ENCODE measurements at regions not wholly inside any gene's neighbourhood (a gene's known extent, or its start where the extent isn't known, plus 50 kb on each side); places are given as distances from the start of the nearest gene placed in this dataset.

DNA sequence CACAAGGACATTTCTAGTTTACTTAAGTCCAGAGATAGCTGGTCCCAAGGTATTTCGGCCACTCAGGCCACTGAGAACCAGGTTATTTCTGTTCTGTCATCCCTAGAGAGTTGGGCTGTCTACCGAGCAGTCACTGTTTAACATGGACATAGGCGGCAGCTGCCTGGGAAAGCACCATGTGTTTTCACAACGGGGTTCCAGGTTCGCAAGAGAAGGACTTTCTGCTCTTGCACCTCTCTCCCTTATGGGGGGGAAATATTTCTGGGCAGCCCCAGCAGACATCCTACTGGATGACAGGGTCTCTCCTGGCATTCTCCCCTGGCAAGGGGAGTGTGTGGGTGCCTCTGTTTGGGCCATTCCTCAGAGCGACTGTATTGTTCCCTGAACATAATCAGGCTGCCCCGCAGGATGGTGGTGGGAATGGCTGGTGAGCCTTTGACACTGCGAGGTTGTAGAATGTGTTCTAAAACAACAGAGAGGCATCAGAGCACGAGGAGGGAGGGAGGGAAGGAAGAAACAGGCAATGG, 64.4 kb upstream of the DUSP22 start:
- H3K36me3 ChIP-seq (ENCODE audit: control insufficient read depth in 4 of 4, insufficient read depth in 3 of 4, low read depth in 1 of 4, low read length in 3 of 4) = no peaks in the 10 kb centered on the region
- H3K9me3 ChIP-seq (ENCODE audit: control insufficient read depth in 4 of 4, low read length in 3 of 4) = no peaks in the 10 kb centered on the region
- DNase-seq (ENCODE audit: low spot score) = no peak
- no peak overlapping the region for H3K27ac ChIP-seq (ENCODE audit: low read depth in 1 of 2, low read length in 2 of 2)
- no peak overlapping the region for H3K9ac ChIP-seq (ENCODE audit: low read depth in 1 of 2, low read length in 2 of 2)
- no peak overlapping the region for H3K4me3 ChIP-seq (ENCODE audit: low read depth in 1 of 3, low read length in 3 of 3)
- no peaks in the 10 kb centered on the region for H3K27me3 ChIP-seq (ENCODE audit: control insufficient read depth in 4 of 4, insufficient read depth in 4 of 4, low read length in 3 of 4)
- H3K4me1 ChIP-seq (ENCODE audit: control insufficient read depth in 4 of 4, insufficient read depth in 4 of 4, low read length in 3 of 4) = no peaks in the 10 kb centered on the region
- no peak for TF ChIP-seq RXRA (IDR thresholded peaks at IDR 0.05)
- TF ChIP-seq RAD21 (IDR thresholded peaks at IDR 0.05) = no peak
- no peak for TF ChIP-seq HNF4G (IDR thresholded peaks at IDR 0.05)
- TF ChIP-seq JUND (IDR thresholded peaks at IDR 0.05) = no peak
- no peak for TF ChIP-seq EGR1 (IDR thresholded peaks at IDR 0.05; ENCODE audit: low read depth in 2 of 2)
- TF ChIP-seq FOXA2 (IDR thresholded peaks at IDR 0.05) = no peak
- TF ChIP-seq, protein P1, sequence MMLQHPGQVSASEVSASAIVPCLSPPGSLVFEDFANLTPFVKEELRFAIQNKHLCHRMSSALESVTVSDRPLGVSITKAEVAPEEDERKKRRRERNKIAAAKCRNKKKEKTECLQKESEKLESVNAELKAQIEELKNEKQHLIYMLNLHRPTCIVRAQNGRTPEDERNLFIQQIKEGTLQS (IDR thresholded peaks at IDR 0.05) = no peak
- TF ChIP-seq, protein P2, sequence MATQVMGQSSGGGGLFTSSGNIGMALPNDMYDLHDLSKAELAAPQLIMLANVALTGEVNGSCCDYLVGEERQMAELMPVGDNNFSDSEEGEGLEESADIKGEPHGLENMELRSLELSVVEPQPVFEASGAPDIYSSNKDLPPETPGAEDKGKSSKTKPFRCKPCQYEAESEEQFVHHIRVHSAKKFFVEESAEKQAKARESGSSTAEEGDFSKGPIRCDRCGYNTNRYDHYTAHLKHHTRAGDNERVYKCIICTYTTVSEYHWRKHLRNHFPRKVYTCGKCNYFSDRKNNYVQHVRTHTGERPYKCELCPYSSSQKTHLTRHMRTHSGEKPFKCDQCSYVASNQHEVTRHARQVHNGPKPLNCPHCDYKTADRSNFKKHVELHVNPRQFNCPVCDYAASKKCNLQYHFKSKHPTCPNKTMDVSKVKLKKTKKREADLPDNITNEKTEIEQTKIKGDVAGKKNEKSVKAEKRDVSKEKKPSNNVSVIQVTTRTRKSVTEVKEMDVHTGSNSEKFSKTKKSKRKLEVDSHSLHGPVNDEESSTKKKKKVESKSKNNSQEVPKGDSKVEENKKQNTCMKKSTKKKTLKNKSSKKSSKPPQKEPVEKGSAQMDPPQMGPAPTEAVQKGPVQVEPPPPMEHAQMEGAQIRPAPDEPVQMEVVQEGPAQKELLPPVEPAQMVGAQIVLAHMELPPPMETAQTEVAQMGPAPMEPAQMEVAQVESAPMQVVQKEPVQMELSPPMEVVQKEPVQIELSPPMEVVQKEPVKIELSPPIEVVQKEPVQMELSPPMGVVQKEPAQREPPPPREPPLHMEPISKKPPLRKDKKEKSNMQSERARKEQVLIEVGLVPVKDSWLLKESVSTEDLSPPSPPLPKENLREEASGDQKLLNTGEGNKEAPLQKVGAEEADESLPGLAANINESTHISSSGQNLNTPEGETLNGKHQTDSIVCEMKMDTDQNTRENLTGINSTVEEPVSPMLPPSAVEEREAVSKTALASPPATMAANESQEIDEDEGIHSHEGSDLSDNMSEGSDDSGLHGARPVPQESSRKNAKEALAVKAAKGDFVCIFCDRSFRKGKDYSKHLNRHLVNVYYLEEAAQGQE (IDR thresholded peaks at IDR 0.05) = no peak
- WGBS = 90% methylated on average over 9 of the region's 9 CpGs

DNA sequence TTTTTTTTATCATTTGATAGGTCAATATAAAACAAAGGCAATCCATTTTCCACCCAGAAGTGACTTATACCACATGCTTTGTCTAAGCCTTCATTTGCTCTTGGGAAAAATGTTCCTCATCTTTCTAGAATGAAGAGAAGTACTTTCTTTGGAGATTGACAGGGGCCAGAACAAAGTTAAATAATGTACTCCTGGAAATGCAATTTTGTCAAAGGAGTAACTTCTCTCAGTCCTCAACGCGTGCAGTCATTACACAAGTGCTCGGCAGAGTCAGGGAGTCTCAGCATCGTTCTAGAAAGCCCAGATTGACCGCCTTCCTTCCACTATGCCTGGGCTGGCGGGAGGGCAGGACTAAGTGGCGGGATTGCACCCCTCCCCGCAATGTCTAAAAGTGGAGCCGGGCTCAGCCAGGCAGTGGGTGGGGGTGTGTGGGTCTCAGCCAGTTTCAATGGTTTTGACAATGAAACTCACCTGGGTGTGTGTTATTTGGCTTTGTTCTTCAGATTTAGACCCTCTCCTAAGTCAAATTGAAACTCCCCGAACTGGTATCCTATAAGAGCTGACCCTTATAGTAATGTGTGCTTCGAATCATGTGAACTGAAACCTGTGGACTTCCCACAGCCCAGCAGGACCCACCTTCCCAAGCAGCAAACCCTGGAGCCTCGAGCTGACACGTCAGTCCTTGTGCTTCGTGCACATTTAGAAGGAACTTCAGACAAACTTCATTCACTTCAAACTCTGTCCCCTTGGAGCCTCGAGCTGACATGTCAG, 63.2 kb upstream of the DUSP22 start:
- TF ChIP-seq SP1 (IDR thresholded peaks at IDR 0.05) (no peak), TAF1 (conservative IDR thresholded peaks at IDR 0.05) (no peak), FOXA2 (IDR thresholded peaks at IDR 0.05) (no peak)
- TF ChIP-seq, protein P1 (IDR thresholded peaks at IDR 0.05) = no peak
- TF ChIP-seq, protein P2 (IDR thresholded peaks at IDR 0.05) = no peak
- TF ChIP-seq, protein P3, sequence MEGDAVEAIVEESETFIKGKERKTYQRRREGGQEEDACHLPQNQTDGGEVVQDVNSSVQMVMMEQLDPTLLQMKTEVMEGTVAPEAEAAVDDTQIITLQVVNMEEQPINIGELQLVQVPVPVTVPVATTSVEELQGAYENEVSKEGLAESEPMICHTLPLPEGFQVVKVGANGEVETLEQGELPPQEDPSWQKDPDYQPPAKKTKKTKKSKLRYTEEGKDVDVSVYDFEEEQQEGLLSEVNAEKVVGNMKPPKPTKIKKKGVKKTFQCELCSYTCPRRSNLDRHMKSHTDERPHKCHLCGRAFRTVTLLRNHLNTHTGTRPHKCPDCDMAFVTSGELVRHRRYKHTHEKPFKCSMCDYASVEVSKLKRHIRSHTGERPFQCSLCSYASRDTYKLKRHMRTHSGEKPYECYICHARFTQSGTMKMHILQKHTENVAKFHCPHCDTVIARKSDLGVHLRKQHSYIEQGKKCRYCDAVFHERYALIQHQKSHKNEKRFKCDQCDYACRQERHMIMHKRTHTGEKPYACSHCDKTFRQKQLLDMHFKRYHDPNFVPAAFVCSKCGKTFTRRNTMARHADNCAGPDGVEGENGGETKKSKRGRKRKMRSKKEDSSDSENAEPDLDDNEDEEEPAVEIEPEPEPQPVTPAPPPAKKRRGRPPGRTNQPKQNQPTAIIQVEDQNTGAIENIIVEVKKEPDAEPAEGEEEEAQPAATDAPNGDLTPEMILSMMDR (IDR thresholded peaks at IDR 0.05; ENCODE audit: low read depth, low read length, missing input control) = no peak
- Histone ChIP-seq H3K9me3 (ENCODE audit: control insufficient read depth in 4 of 4, low read length in 3 of 4) (no peaks in the 10 kb centered on the region), H3K27ac (ENCODE audit: low read depth in 1 of 2, low read length in 2 of 2) (no peak overlapping the region), H3K36me3 (ENCODE audit: control insufficient read depth in 4 of 4, insufficient read depth in 3 of 4, low read depth in 1 of 4, low read length in 3 of 4) (no peaks in the 10 kb centered on the region), H3K4me1 (ENCODE audit: control insufficient read depth in 4 of 4, insufficient read depth in 4 of 4, low read length in 3 of 4) (no peaks in the 10 kb centered on the region), H3K27me3 (ENCODE audit: control insufficient read depth in 4 of 4, insufficient read depth in 4 of 4, low read length in 3 of 4) (no peaks in the 10 kb centered on the region), H3K4me3 (ENCODE audit: low read depth in 1 of 3, low read length in 3 of 3) (no peak overlapping the region), H3K9ac (ENCODE audit: low read depth in 1 of 2, low read length in 2 of 2) (no peak overlapping the region)
- no peak for DNase-seq (ENCODE audit: low spot score)
- WGBS = 88% methylated on average over 15 of the region's 15 CpGs

Measured in liver (tissue), 8 donors.